ENCODE measurements at regions not wholly inside any gene's neighbourhood (a gene's known extent, or its start where the extent isn't known, plus 50 kb on each side); places are given as distances from the start of the nearest gene placed in this dataset.

DNA sequence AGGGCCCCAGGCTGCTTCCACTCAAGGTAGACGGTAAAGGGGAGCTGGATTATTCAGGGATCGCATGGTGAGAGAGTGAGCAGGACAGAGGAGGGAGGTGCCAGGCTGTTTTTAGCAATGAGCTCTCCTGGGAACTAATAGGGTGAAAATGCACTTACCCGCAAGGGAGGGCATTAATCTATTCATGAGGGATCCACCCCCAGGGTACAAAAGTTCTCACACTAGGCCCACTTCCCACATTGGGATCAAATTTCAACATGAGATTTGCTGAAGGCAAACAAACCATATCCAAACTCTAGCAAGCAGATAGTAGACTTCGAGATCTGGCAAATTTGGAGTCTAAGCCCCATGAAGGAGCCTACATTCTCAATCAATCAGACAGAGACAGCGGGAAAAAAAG is 408.6 kb downstream of the RNF144B start:
- no peak overlapping the region for H3K4me3 ChIP-seq
- CTCF ChIA-PET = no interaction called here
- ATAC-seq (no peak), FAIRE-seq (no peak), DNase-seq (ENCODE audit: low read depth, low spot score) (no peak)
- H3K79me2 ChIP-seq (ENCODE audit: control insufficient read depth, insufficient read depth, low read length) = no peaks in the 10 kb centered on the region
- no peak overlapping the region for H2AFZ ChIP-seq (ENCODE audit: control insufficient read depth, low read depth, low read length)
- intact Hi-C loops (cut with micrococcal nuclease; ENCODE audit: unreplicated experiment) = no loop called here
- SMC1A ChIA-PET (ENCODE audit: uncharacterized antibody, unreplicated experiment) = no interaction called here
- WGBS (ENCODE audit: insufficient coverage, insufficient replicate concordance, low lambda C conversion rate, missing lambda C conversion rate) = 37% methylated on average over 5 of the region's 5 CpGs
- no peak overlapping the region for H3K9ac ChIP-seq (ENCODE audit: control insufficient read depth, insufficient read depth, low read length)
- H3K4me2 ChIP-seq (ENCODE audit: control insufficient read depth, insufficient read depth) = no peak overlapping the region
- H3K9me3 ChIP-seq (replicated peaks; ENCODE audit: control insufficient read depth, insufficient read depth, low read length) = no peaks in the 10 kb centered on the region
- in situ Hi-C loops (cut with MboI) = no loop called here
- no peaks in the 10 kb centered on the region for H3K4me1 ChIP-seq (ENCODE audit: control insufficient read depth, insufficient read depth, low read length)
- RAD21 ChIA-PET (ENCODE audit: unreplicated experiment) = no interaction called here
- H3K27ac ChIP-seq (ENCODE audit: control insufficient read depth, insufficient read depth) = no peak overlapping the region
- H3K27me3 ChIP-seq (replicated peaks in 1 of 2; ENCODE audit: control insufficient read depth in 2 of 2, insufficient read depth in 2 of 2, low read length in 1 of 2) = no peaks in the 10 kb centered on the region
- no TSS peak for BruUV-seq (replicated peaks)
- POLR2A ChIA-PET = no interaction called here
- H4K20me1 ChIP-seq (ENCODE audit: control insufficient read depth, insufficient read depth) = no peaks in the 10 kb centered on the region
- TF ChIP-seq SIX5 (IDR thresholded peaks at IDR 0.05; ENCODE audit: low read depth, low read length, severe bottlenecking) (no peak), RELB (IDR thresholded peaks at IDR 0.05; ENCODE audit: low read depth) (no peak), BACH1 (IDR thresholded peaks at IDR 0.05; ENCODE audit: borderline replicate concordance) (no peak), POU2F2 (IDR thresholded peaks at IDR 0.05; ENCODE audit: borderline replicate concordance, low read depth, low read length) (no peak), ZBTB33 (IDR thresholded peaks at IDR 0.05) (no peak), HDAC2 (IDR thresholded peaks at IDR 0.05) (no peak), CBX5 (IDR thresholded peaks at IDR 0.05; ENCODE audit: low read depth) (no peak), ZNF622 (IDR thresholded peaks at IDR 0.05) (no peak), LARP7 (IDR thresholded peaks at IDR 0.05) (no peak), EZH2 (IDR thresholded peaks at IDR 0.05; ENCODE audit: borderline replicate concordance, control insufficient read depth, low read depth, low read length) (no peak), SUPT20H (IDR thresholded peaks at IDR 0.05; ENCODE audit: borderline replicate concordance, control insufficient read depth, low read depth, low read length) (no peak), EGR1 (IDR thresholded peaks at IDR 0.05; ENCODE audit: borderline replicate concordance in 1 of 2, low read depth in 2 of 2, low read length in 2 of 2) (no peak), CHD4 (IDR thresholded peaks at IDR 0.05) (no peak), WRNIP1 (IDR thresholded peaks at IDR 0.05; ENCODE audit: borderline replicate concordance, low read depth, low read length) (no peak)
- H3K36me3 ChIP-seq (ENCODE audit: control insufficient read depth in 2 of 2, insufficient read depth in 2 of 2, low read length in 1 of 2) = no peaks in the 10 kb centered on the region

All from GM12878 (cell line).